ENCODE measurements at regions not wholly inside any gene's neighbourhood (a gene's known extent, or its start where the extent isn't known, plus 50 kb on each side); places are given as distances from the start of the nearest gene placed in this dataset.

- Histone ChIP-seq H3K27ac (ENCODE audit: low read depth in 1 of 2, low read length in 2 of 2) (no peak overlapping the region), H3K4me3 (ENCODE audit: low read length) (no peak overlapping the region), H3K4me1 (ENCODE audit: insufficient read depth, low read length) (no peaks in the 10 kb centered on the region), H3K27me3 (ENCODE audit: control insufficient read depth in 1 of 2, insufficient read depth in 2 of 2, low read length in 2 of 2) (no peaks in the 10 kb centered on the region), H3K36me3 (ENCODE audit: insufficient read depth, low read length) (no peaks in the 10 kb centered on the region), H3K9me3 (ENCODE audit: control insufficient read depth in 1 of 2, insufficient read depth in 1 of 2, low read length in 2 of 2) (no peaks in the 10 kb centered on the region)
- no peaks in the 10 kb centered on the region for H3K27me3 Mint-ChIP-seq
- TF ChIP-seq CTCF (IDR thresholded peaks at IDR 0.05) = no peak
- H3K4me3 Mint-ChIP-seq = no peak overlapping the region
- no peaks in the 10 kb centered on the region for H3K36me3 Mint-ChIP-seq (ENCODE audit: low read depth)
- DNase-seq = no peak
- H3K4me1 Mint-ChIP-seq (ENCODE audit: low read depth) = no peaks in the 10 kb centered on the region
- intact Hi-C loops (cut with DNase I, micrococcal nuclease) = no loop called here
- H3K9me3 Mint-ChIP-seq = no peaks in the 10 kb centered on the region
- H3K27ac Mint-ChIP-seq = no peak overlapping the region
- CTCF ChIA-PET = no interaction called here
- ATAC-seq (ENCODE audit: poor library complexity) = no peak
- POLR2A ChIA-PET = no interaction called here
Measured at GRCh38 chr12:75716291-75717025, 205.0 kb upstream of the KRR1 start.

- H3K27ac Mint-ChIP-seq = no peak overlapping the region
- no peaks in the 10 kb centered on the region for H3K36me3 Mint-ChIP-seq (ENCODE audit: low read depth)
- ChIA-PET CTCF (no interaction called here), POLR2A (no interaction called here)
- Histone ChIP-seq H3K36me3 (ENCODE audit: insufficient read depth, low read length) (no peaks in the 10 kb centered on the region), H3K27ac (ENCODE audit: low read depth in 1 of 2, low read length in 2 of 2) (no peak overlapping the region), H3K27me3 (ENCODE audit: control insufficient read depth in 1 of 2, insufficient read depth in 2 of 2, low read length in 2 of 2) (no peaks in the 10 kb centered on the region), H3K4me1 (ENCODE audit: insufficient read depth, low read length) (no peaks in the 10 kb centered on the region), H3K4me3 (ENCODE audit: low read length) (no peak overlapping the region), H3K9me3 (ENCODE audit: control insufficient read depth in 1 of 2, insufficient read depth in 1 of 2, low read length in 2 of 2) (no peaks in the 10 kb centered on the region)
- H3K9me3 Mint-ChIP-seq = no peaks in the 10 kb centered on the region
- ATAC-seq (ENCODE audit: poor library complexity) (no peak), DNase-seq (no peak)
- no peaks in the 10 kb centered on the region for H3K27me3 Mint-ChIP-seq
- H3K4me1 Mint-ChIP-seq (ENCODE audit: low read depth) = no peaks in the 10 kb centered on the region
- TF ChIP-seq CTCF (IDR thresholded peaks at IDR 0.05) = no peak
- intact Hi-C loops (cut with DNase I, micrococcal nuclease) = no loop called here
- no peak overlapping the region for H3K4me3 Mint-ChIP-seq
Measured at GRCh38 chr12:75715682-75716081, 204.3 kb upstream of the KRR1 start.

- intact Hi-C loops (cut with DNase I, micrococcal nuclease) = no loop called here
- no peaks in the 10 kb centered on the region for H3K9me3 Mint-ChIP-seq
- H3K9me3 ChIP-seq (ENCODE audit: control insufficient read depth in 1 of 2, insufficient read depth in 1 of 2, low read length in 2 of 2) = no peaks in the 10 kb centered on the region
- ATAC-seq (ENCODE audit: poor library complexity) = no peak
- H3K27ac Mint-ChIP-seq = no peak overlapping the region
- POLR2A ChIA-PET = no interaction called here
- no peak for TF ChIP-seq CTCF (IDR thresholded peaks at IDR 0.05)
- no peaks in the 10 kb centered on the region for H3K4me1 Mint-ChIP-seq (ENCODE audit: low read depth)
- no peak overlapping the region for H3K27ac ChIP-seq (ENCODE audit: low read depth in 1 of 2, low read length in 2 of 2)
- H3K27me3 ChIP-seq (ENCODE audit: control insufficient read depth in 1 of 2, insufficient read depth in 2 of 2, low read length in 2 of 2) = no peaks in the 10 kb centered on the region
- H3K4me1 ChIP-seq (ENCODE audit: insufficient read depth, low read length) = no peaks in the 10 kb centered on the region
- DNase-seq = no peak
- no peaks in the 10 kb centered on the region for H3K36me3 ChIP-seq (ENCODE audit: insufficient read depth, low read length)
- no peak overlapping the region for H3K4me3 ChIP-seq (ENCODE audit: low read length)
- CTCF ChIA-PET = no interaction called here
- no peaks in the 10 kb centered on the region for H3K27me3 Mint-ChIP-seq
- no peak overlapping the region for H3K4me3 Mint-ChIP-seq
- H3K36me3 Mint-ChIP-seq (ENCODE audit: low read depth) = no peaks in the 10 kb centered on the region
Measured at GRCh38 chr12:75715323-75715644, 203.9 kb upstream of the KRR1 start.

Data from CD4-positive, alpha-beta T cell (primary cell).